OCI-LY7 (cell line): ENCODE measurements at regions not wholly inside any gene's neighbourhood (a gene's known extent, or its start where the extent isn't known, plus 50 kb on each side); places are given as distances from the start of the nearest gene placed in this dataset.

Experiments
- EZH2phosphoT487 ChIP-seq: fragments of 200-600 bp; sonication (generic); IDR thresholded peaks from 2 replicates; pipeline ENCODE4 v1.6.1; 2018; ENCODE audit warnings: low read depth, borderline replicate concordance, mild to moderate bottlenecking, mixed run types, antibody characterized with exemption, low read length, moderate library complexity, mixed read lengths
- TF ChIP-seq, protein P1 (sequence below): fragments of 200-600 bp; sonication (generic); conservative IDR thresholded peaks from 2 replicates; pipeline ENCODE4 v1.5.1; 2014; ENCODE audit warnings: mild to moderate bottlenecking, antibody characterized with exemption, low read length, moderate library complexity, mixed read lengths

DNA sequence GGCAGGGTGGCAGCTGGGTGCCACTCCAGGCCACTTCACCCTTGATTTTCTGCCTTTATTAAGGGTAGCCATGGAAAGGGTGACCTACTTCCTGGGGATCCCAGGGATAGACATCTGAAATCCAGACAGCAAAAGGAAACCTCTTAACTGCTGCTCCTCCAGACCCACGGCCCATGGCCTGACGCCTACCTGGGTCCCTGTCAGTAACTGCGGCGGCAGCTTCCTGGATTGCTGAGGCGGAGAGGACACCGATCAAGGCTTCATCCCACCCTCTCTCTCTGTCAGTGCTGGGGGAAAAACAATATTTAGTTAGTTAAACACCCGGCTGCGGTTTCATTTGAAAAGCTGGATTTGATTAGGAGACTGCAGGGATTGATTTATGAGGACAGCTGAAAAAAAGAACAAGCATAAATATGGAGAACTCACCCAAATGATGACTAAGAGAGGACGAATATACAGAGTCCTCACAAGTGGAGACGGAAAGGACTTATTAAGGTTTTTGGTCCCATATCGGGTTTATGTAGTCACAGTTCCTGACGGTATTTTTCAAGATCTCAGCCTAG lies 158.7 kb upstream of the KLF4 start:
- TF ChIP-seq, protein P1, sequence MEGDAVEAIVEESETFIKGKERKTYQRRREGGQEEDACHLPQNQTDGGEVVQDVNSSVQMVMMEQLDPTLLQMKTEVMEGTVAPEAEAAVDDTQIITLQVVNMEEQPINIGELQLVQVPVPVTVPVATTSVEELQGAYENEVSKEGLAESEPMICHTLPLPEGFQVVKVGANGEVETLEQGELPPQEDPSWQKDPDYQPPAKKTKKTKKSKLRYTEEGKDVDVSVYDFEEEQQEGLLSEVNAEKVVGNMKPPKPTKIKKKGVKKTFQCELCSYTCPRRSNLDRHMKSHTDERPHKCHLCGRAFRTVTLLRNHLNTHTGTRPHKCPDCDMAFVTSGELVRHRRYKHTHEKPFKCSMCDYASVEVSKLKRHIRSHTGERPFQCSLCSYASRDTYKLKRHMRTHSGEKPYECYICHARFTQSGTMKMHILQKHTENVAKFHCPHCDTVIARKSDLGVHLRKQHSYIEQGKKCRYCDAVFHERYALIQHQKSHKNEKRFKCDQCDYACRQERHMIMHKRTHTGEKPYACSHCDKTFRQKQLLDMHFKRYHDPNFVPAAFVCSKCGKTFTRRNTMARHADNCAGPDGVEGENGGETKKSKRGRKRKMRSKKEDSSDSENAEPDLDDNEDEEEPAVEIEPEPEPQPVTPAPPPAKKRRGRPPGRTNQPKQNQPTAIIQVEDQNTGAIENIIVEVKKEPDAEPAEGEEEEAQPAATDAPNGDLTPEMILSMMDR = no peak
- no peak for TF ChIP-seq EZH2phosphoT487
